H1 (cell line): ENCODE measurements at regions not wholly inside any gene's neighbourhood (a gene's known extent, or its start where the extent isn't known, plus 50 kb on each side); places are given as distances from the start of the nearest gene placed in this dataset.

Experiments used
- CTCF ChIA-PET: fragments of 300-600 bp; sonication (Branson Sonifier 250); formaldehyde crosslinking; loops from one replicate; lab custom pipeline; 2021; ENCODE audit not compliant: partially characterized antibody; lab: Charles Lee
- POLR2A ChIA-PET: fragments of 300-600 bp; sonication (Branson Sonifier 250); formaldehyde crosslinking; loops from one replicate; lab custom pipeline; 2021; ENCODE audit warnings: inconsistent platforms; ENCODE audit not compliant: partially characterized antibody; lab: Charles Lee
- DNase-seq, 2 experiments: peaks; one replicate each; pipeline versions ENCODE4 v3.0.0 to v3.0.0-alpha.2; 2010 to 2022; ENCODE audit warnings: low spot score in 2 of 2, low read depth in 1 of 2, mixed read lengths in 1 of 2
- FAIRE-seq: peaks from 2 replicates; lab custom pipeline; 2011; peaks lifted over from hg19 to GRCh38; lab: Jason Lieb, UNC
- H2AFZ ChIP-seq: 2 replicates; pipeline ENCODE4 v1.8.1; 2012; ENCODE audit warnings: low read length, inconsistent platforms
- H2AK5ac ChIP-seq: 2 replicates; pipeline ENCODE4 v1.6.1; 2013; ENCODE audit warnings: low read depth, low read length
- H2BK120ac ChIP-seq: replicated peaks from 2 replicates; pipeline ENCODE3; 2013; ENCODE audit warnings: low read depth, low read length, inconsistent platforms
- H2BK12ac ChIP-seq: 2 replicates; pipeline ENCODE4 v1.6.1; 2013; ENCODE audit warnings: low read depth, low read length
- H2BK15ac ChIP-seq: 2 replicates; pipeline ENCODE4 v1.6.1; 2013; ENCODE audit warnings: low read length
- H2BK20ac ChIP-seq: 2 replicates; pipeline ENCODE4 v1.6.1; 2013; ENCODE audit warnings: low read length
- H2BK5ac ChIP-seq: 2 replicates; pipeline ENCODE4 v1.6.1; 2013; ENCODE audit warnings: low read depth, low read length
- H3K14ac ChIP-seq: 2 replicates; pipeline ENCODE4 v1.6.1; 2013; ENCODE audit warnings: inconsistent platforms; ENCODE audit not compliant: insufficient read length
- H3K18ac ChIP-seq: 2 replicates; pipeline ENCODE4 v1.6.1; 2013; ENCODE audit warnings: low read length; ENCODE audit errors: extremely low read depth
- H3K23ac ChIP-seq: 2 replicates; pipeline ENCODE4 v1.6.1; 2013; ENCODE audit warnings: inconsistent platforms; ENCODE audit not compliant: insufficient read length
- H3K23me2 ChIP-seq: 2 replicates; pipeline ENCODE4 v1.6.1; 2013; ENCODE audit warnings: low read depth, low read length
- H3K27ac ChIP-seq: 2 replicates; pipeline ENCODE4 v1.6.1; 2011; ENCODE audit warnings: low read depth, low read length, inconsistent platforms
- H3K27me3 ChIP-seq, 4 experiments: replicated peaks in 1 of 4; 1 replicate in 1 of 4; 2 replicates in 3 of 4; pipeline versions ENCODE4 v1.6.1 to v1.8.1; 2011 to 2013; ENCODE audit warnings: low read length in 3 of 4, mild to moderate bottlenecking in 3 of 4, inconsistent platforms in 2 of 4, mixed read lengths in 2 of 4, moderate library complexity in 1 of 4; ENCODE audit not compliant: control insufficient read depth in 3 of 4, insufficient read depth in 3 of 4; ENCODE audit errors: extremely low read depth in 1 of 4
- H3K36me3 ChIP-seq, 4 experiments: 2 replicates each; pipeline versions ENCODE4 v1.6.1 to v1.8.1; 2011 to 2013; ENCODE audit warnings: mild to moderate bottlenecking in 4 of 4, low read length in 3 of 4, moderate library complexity in 2 of 4, control low read depth in 1 of 4, inconsistent platforms in 1 of 4; ENCODE audit not compliant: insufficient read depth in 4 of 4, control insufficient read depth in 2 of 4
- H3K4ac ChIP-seq: replicated peaks from 2 replicates; pipeline ENCODE3; 2013; ENCODE audit warnings: low read length, low read depth, mixed read lengths, inconsistent platforms; ENCODE audit not compliant: insufficient read length
- H3K4me1 ChIP-seq, 4 experiments: replicated peaks in 1 of 4; 1 replicate in 1 of 4; 2 replicates in 3 of 4; pipeline versions ENCODE4 v1.6.1 to v1.8.1; 2011 to 2013; ENCODE audit warnings: low read length in 3 of 4, inconsistent platforms in 2 of 4, mixed read lengths in 1 of 4; ENCODE audit not compliant: insufficient read depth in 4 of 4, control insufficient read depth in 3 of 4
- H3K4me2 ChIP-seq, 2 experiments: 2 replicates each; pipeline versions ENCODE4 v1.6.1 to v1.8.1; 2011 to 2013; ENCODE audit warnings: low read depth in 2 of 2, low read length in 2 of 2, control low read depth in 1 of 2, inconsistent platforms in 1 of 2, mild to moderate bottlenecking in 1 of 2; ENCODE audit not compliant: insufficient read depth in 1 of 2
- H3K4me3 ChIP-seq, 4 experiments: fragments of 200-600, 300-600 bp in 1 of 4; sonication (generic), shearing (Covaris generic), sonication (Bioruptor Twin) in 1 of 4; 2 replicates each; pipeline versions ENCODE4 v1.5.1 to v1.8.1; 2011 to 2016; ENCODE audit warnings: low read length in 4 of 4, low read depth in 3 of 4, control low read depth in 2 of 4, inconsistent platforms in 2 of 4, mild to moderate bottlenecking in 2 of 4, mixed read lengths in 1 of 4, moderate library complexity in 1 of 4; ENCODE audit not compliant: insufficient read depth in 2 of 4; ENCODE audit errors: extremely low read depth in 1 of 4
- H3K56ac ChIP-seq: replicated peaks from 2 replicates; pipeline ENCODE3; 2013; ENCODE audit warnings: low read depth, mild to moderate bottlenecking, mixed read lengths, low read length, inconsistent platforms; ENCODE audit not compliant: insufficient read length
- H3K79me1 ChIP-seq: 2 replicates; pipeline ENCODE4 v1.6.1; 2013; ENCODE audit warnings: low read depth, low read length, control low read depth
- H3K79me2 ChIP-seq, 2 experiments: 2 replicates each; pipeline versions ENCODE4 v1.6.1 to v1.8.1; 2012 to 2013; ENCODE audit warnings: low read length in 2 of 2, mild to moderate bottlenecking in 2 of 2, inconsistent platforms in 1 of 2; ENCODE audit not compliant: insufficient read depth in 2 of 2, control insufficient read depth in 1 of 2
- H3K9ac ChIP-seq, 4 experiments: replicated peaks in 1 of 4; 1 replicate in 1 of 4; 2 replicates in 3 of 4; pipeline versions ENCODE4 v1.6.1 to v1.8.1; 2011 to 2013; ENCODE audit warnings: low read depth in 3 of 4, low read length in 3 of 4, control low read depth in 2 of 4, mild to moderate bottlenecking in 2 of 4, moderate library complexity in 2 of 4, inconsistent platforms in 1 of 4; ENCODE audit errors: extremely low read depth in 1 of 4
- H3K9me3 ChIP-seq, 2 experiments: 2 replicates each; pipeline versions ENCODE4 v1.6.1 to v1.8.1; 2012 to 2013; ENCODE audit warnings: mild to moderate bottlenecking in 2 of 2, moderate library complexity in 2 of 2, control low read depth in 1 of 2, inconsistent platforms in 1 of 2, low read depth in 1 of 2, low read length in 1 of 2, mixed read lengths in 1 of 2; ENCODE audit not compliant: insufficient read depth in 2 of 2
- H4K20me1 ChIP-seq, 2 experiments: replicated peaks in 1 of 2; 2 replicates each; pipeline versions ENCODE3 to v1.8.1; 2011 to 2013; ENCODE audit warnings: inconsistent platforms in 2 of 2, low read length in 2 of 2, mild to moderate bottlenecking in 1 of 2; ENCODE audit not compliant: insufficient read depth in 2 of 2, control insufficient read depth in 1 of 2
- H4K5ac ChIP-seq: 2 replicates; pipeline ENCODE4 v1.6.1; 2013; ENCODE audit warnings: low read length, low read depth, mixed read lengths, inconsistent platforms; ENCODE audit not compliant: insufficient read length
- H4K8ac ChIP-seq: 2 replicates; pipeline ENCODE4 v1.8.0; 2013; ENCODE audit warnings: mild to moderate bottlenecking, moderate library complexity, low read length, inconsistent platforms; ENCODE audit not compliant: insufficient read depth; ENCODE audit errors: extremely low read depth
- H4K91ac ChIP-seq: replicated peaks from 2 replicates; pipeline ENCODE3; 2013; ENCODE audit warnings: low read length, mixed read lengths, inconsistent platforms; ENCODE audit not compliant: insufficient read length
- HDAC2 ChIP-seq, 2 experiments: fragments of 300-600 bp in 1 of 2; sonication (generic) in 1 of 2; IDR thresholded peaks; 2 replicates each; pipeline ENCODE4 v1.6.1; 2011 to 2012; ENCODE audit warnings: low read depth in 2 of 2, low read length in 2 of 2, mild to moderate bottlenecking in 2 of 2, moderate library complexity in 2 of 2, borderline replicate concordance in 1 of 2, inconsistent platforms in 1 of 2
- WGBS, 2 experiments: shearing (Covaris generic) in 1 of 2; methylation state at CpG; one replicate each; pipeline versions ENCODE4 v1.1.6 to v1.1.7; 2013 to 2015; ENCODE audit warnings: low lambda C conversion rate in 2 of 2, mixed read lengths in 2 of 2, inconsistent platforms in 1 of 2, low coverage in 1 of 2, missing lambda C conversion rate in 1 of 2; ENCODE audit not compliant: insufficient replicate concordance in 2 of 2, insufficient coverage in 1 of 2, insufficient read length in 1 of 2; ENCODE audit errors: extremely low coverage in 1 of 2, missing lambda C conversion rate in 1 of 2; 5-methylcytosine and 5-hydroxymethylcytosine counted together

GRCh38 chr18:45136381-45137086, 455.8 kb downstream of the SETBP1 start:
- no peaks in the 10 kb centered on the region for H3K36me3 ChIP-seq
- POLR2A ChIA-PET: no interaction called here
- TF ChIP-seq HDAC2 (IDR thresholded peaks at IDR 0.05; ENCODE audit: borderline replicate concordance in 1 of 2, low read depth in 2 of 2, low read length in 2 of 2): no peak

More at GRCh38 chr18:45136381-45137086, 455.8 kb downstream of the SETBP1 start:
- Histone ChIP-seq H3K23ac (no peak overlapping the region), H2BK20ac (no peak overlapping the region), H4K91ac (no peak overlapping the region), H2AK5ac (no peak overlapping the region), H3K14ac (no peak overlapping the region), H2BK12ac (no peak overlapping the region), H3K4me2 (no peak overlapping the region), H3K23me2 (no peaks in the 10 kb centered on the region), H3K79me2 (no peaks in the 10 kb centered on the region), H3K9ac (no peak overlapping the region), H2BK120ac (no peak overlapping the region), H3K4me3 (no peak overlapping the region), H3K27me3 (no peaks in the 10 kb centered on the region), H4K5ac (no peak overlapping the region), H4K8ac (no peak overlapping the region), H3K27ac (no peak overlapping the region), H2BK5ac (no peak overlapping the region), H4K20me1 (no peaks in the 10 kb centered on the region), H3K79me1 (no peaks in the 10 kb centered on the region), H2BK15ac (no peak overlapping the region), H3K56ac (no peak overlapping the region), H3K4ac (no peak overlapping the region), H3K4me1 (no peaks in the 10 kb centered on the region), H2AFZ (no peak overlapping the region), H3K9me3 (no peaks in the 10 kb centered on the region), H3K18ac (no peak overlapping the region)
- DNase-seq (no peak), FAIRE-seq (no peak)
- 94% methylated on average over 3 of the region's 3 CpGs; no CpG with 5 or more reads in 1 of the 2 experiments for WGBS, 2 experiments
- CTCF ChIA-PET: no interaction called here
